GM13976 (cell line): ENCODE measurements at regions not wholly inside any gene's neighbourhood (a gene's known extent, or its start where the extent isn't known, plus 50 kb on each side); places are given as distances from the start of the nearest gene placed in this dataset.

Source experiments
- DNase-seq: peaks from one replicate; pipeline ENCODE4 v3.0.0; 2012; ENCODE audit warnings: low spot score
- CTCF ChIP-seq: IDR thresholded peaks from 2 replicates; pipeline ENCODE4 v1.5.1; 2012; ENCODE audit warnings: borderline replicate concordance, mild to moderate bottlenecking; ENCODE audit not compliant: insufficient read depth; ENCODE audit errors: extremely low read depth, missing control alignments, control extremely low read depth
- in situ Hi-C: fragments of 300-500 bp; cut with MboI; formaldehyde crosslinking; loops from one replicate; pipeline ENCODE4 v1.12.0; 2022; ENCODE audit warnings: low sequenced_read_pairs, mixed read lengths, inconsistent platforms; ENCODE audit not compliant: unreplicated experiment

- no peak for DNase-seq
- no peak for TF ChIP-seq CTCF
- in situ Hi-C loops, result no loop called here
Observed at GRCh38 chr4:38422850-38423249, 241.1 kb upstream of the KLF3 start.

- no peak for TF ChIP-seq CTCF
- in situ Hi-C loops, result no loop called here
- no peak for DNase-seq
Observed at GRCh38 chr4:38424151-38424871, 239.7 kb upstream of the KLF3 start.

GRCh38 chr4:38426532-38426931, 237.5 kb upstream of the KLF3 start:
- TF ChIP-seq CTCF, result no peak
- in situ Hi-C loops, result no loop called here
- no peak for DNase-seq

GRCh38 chr4:38430841-38431240, 233.2 kb upstream of the KLF3 start:
- TF ChIP-seq CTCF, result no peak
- in situ Hi-C loops, result no loop called here
- DNase-seq, result no peak

- no peak for DNase-seq
- in situ Hi-C loops, result no loop called here
- no peak for TF ChIP-seq CTCF
Observed at GRCh38 chr4:38442073-38442788, 221.8 kb upstream of the KLF3 start.

- DNase-seq, result no peak
- in situ Hi-C loops, result no loop called here
- TF ChIP-seq CTCF, result no peak
Observed at GRCh38 chr4:38449506-38450174, 214.4 kb upstream of the KLF3 start.
